GM23338 (cell line): ENCODE measurements at regions not wholly inside any gene's neighbourhood (a gene's known extent, or its start where the extent isn't known, plus 50 kb on each side); places are given as distances from the start of the nearest gene placed in this dataset.

Experiments used
- CREB1 ChIP-seq: fragments of 250-450 bp; sonication (Bioruptor Pico); IDR thresholded peaks from 2 replicates; pipeline ENCODE4 v1.5.0; 2020; ENCODE audit warnings: low read depth, mild to moderate bottlenecking, moderate library complexity
- CTCF ChIP-seq, 2 experiments: fragments of 200-600 bp in 1 of 2; sonication (generic) in 1 of 2; conservative IDR thresholded peaks; 2 replicates each; pipeline versions ENCODE4 v1.5.1 to v1.6.1; 2016 to 2017; ENCODE audit warnings: antibody characterized with exemption in 2 of 2, low read depth in 2 of 2, mild to moderate bottlenecking in 2 of 2, moderate library complexity in 1 of 2
- EZH2 ChIP-seq: fragments of 200-600 bp; sonication (generic); IDR thresholded peaks from one replicate; pipeline ENCODE4 v1.8.0; 2017; ENCODE audit warnings: antibody characterized with exemption, mild to moderate bottlenecking, low read depth; ENCODE audit not compliant: unreplicated experiment
- JUNB ChIP-seq: IDR thresholded peaks from one replicate; pipeline ENCODE4 v1.6.1; 2016; ENCODE audit warnings: antibody characterized with exemption; ENCODE audit not compliant: unreplicated experiment
- NANOG ChIP-seq: IDR thresholded peaks from 2 replicates; pipeline ENCODE4 v1.6.1; 2016; ENCODE audit warnings: antibody characterized with exemption, borderline replicate concordance
- POLR2AphosphoS5 ChIP-seq: IDR thresholded peaks from 2 replicates; pipeline ENCODE4 v1.6.1; 2016; ENCODE audit warnings: antibody characterized with exemption, low read depth
- REST ChIP-seq: IDR thresholded peaks from one replicate; pipeline ENCODE4 v1.6.1; 2018; ENCODE audit warnings: antibody characterized with exemption; ENCODE audit not compliant: unreplicated experiment

- TF ChIP-seq CTCF (conservative IDR thresholded peaks at IDR 0.05; ENCODE audit: low read depth in 2 of 2) (no peak), REST (no peak), POLR2AphosphoS5 (no peak), JUNB (no peak), NANOG (no peak), CREB1 (CRISPR knock-in tag) (no peak), EZH2 (no peak)
Measured at GRCh38 chr11:38751421-38751820, 2153.4 kb upstream of the RAG2 start.
